Panc1 (cell line): ENCODE measurements at regions not wholly inside any gene's neighbourhood (a gene's known extent, or its start where the extent isn't known, plus 50 kb on each side); places are given as distances from the start of the nearest gene placed in this dataset.

Experiments used
- ATAC-seq: fragments of 200-7000 bp; cut with Tn5 transposase; 2 replicates; pipeline ENCODE4 v1.9.1; 2020; ENCODE audit warnings: mild to moderate bottlenecking, moderate library complexity
- BruUV-seq: library from RNA; stranded (reverse); fragments of 400-500 nt; replicated peaks from 2 replicates; lab custom pipeline; 2021; lab: Mats Ljungman, UMichigan
- CTCF ChIA-PET: fragments of 300-600 bp; sonication (Branson Sonifier 250); formaldehyde crosslinking; loops from one replicate; lab custom pipeline; 2022; ENCODE audit warnings: antibody characterized with exemption; lab: Charles Lee
- POLR2A ChIA-PET: fragments of 300-600 bp; sonication (Branson Sonifier 250); formaldehyde crosslinking; loops from one replicate; lab custom pipeline; 2022; ENCODE audit warnings: antibody characterized with exemption; lab: Charles Lee
- DNase-seq: peaks from one replicate; pipeline ENCODE4 v3.0.0-alpha.2; 2010; ENCODE audit warnings: low read depth, low spot score
- H3K27ac ChIP-seq: 2 replicates; pipeline ENCODE4 v1.5.1; 2011; ENCODE audit warnings: mild to moderate bottlenecking, low read length, inconsistent platforms
- H3K27me3 ChIP-seq: fragments of 200-500 bp; sonication (Bioruptor generic); 2 replicates; pipeline ENCODE4 v1.6.0; 2014; ENCODE audit warnings: low read length, inconsistent platforms; ENCODE audit not compliant: control insufficient read depth, insufficient read depth
- H3K36me3 ChIP-seq: fragments of 200-500 bp; sonication (Bioruptor generic); 2 replicates; pipeline ENCODE4 v1.5.1; 2014; ENCODE audit warnings: inconsistent platforms, mild to moderate bottlenecking, low read length, moderate library complexity; ENCODE audit not compliant: control insufficient read depth, insufficient read depth
- H3K4me1 ChIP-seq: 2 replicates; pipeline ENCODE4 v1.5.1; 2011; ENCODE audit warnings: inconsistent platforms, mild to moderate bottlenecking, low read length, moderate library complexity; ENCODE audit not compliant: control insufficient read depth, insufficient read depth
- H3K4me3 ChIP-seq, 2 experiments: 2 replicates each; pipeline ENCODE4 v1.5.1; 2011 to 2012; ENCODE audit warnings: low read depth in 2 of 2, low read length in 2 of 2, mild to moderate bottlenecking in 2 of 2, inconsistent platforms in 1 of 2, moderate library complexity in 1 of 2
- H3K9me3 ChIP-seq: fragments of 200-500 bp; sonication (Bioruptor generic); 2 replicates; pipeline ENCODE4 v1.5.1; 2014; ENCODE audit warnings: low read depth, mild to moderate bottlenecking, inconsistent platforms, low read length, moderate library complexity; ENCODE audit not compliant: control insufficient read depth, insufficient read depth
- CTCF ChIP-seq: fragments of 450-650 bp; IDR thresholded peaks from 2 replicates; pipeline ENCODE4 v1.5.1; 2017; ENCODE audit warnings: mild to moderate bottlenecking
- POLR2AphosphoS5 ChIP-seq: IDR thresholded peaks from 2 replicates; pipeline ENCODE4 v1.6.1; 2012; ENCODE audit warnings: mild to moderate bottlenecking, low read depth, low read length, moderate library complexity
- REST ChIP-seq, 2 experiments: IDR thresholded peaks; 2 replicates each; pipeline ENCODE4 v1.6.1; 2011 to 2012; ENCODE audit warnings: low read depth in 2 of 2, control low read depth in 1 of 2, low read length in 1 of 2, mild to moderate bottlenecking in 1 of 2, moderate library complexity in 1 of 2; ENCODE audit not compliant: insufficient read depth in 1 of 2
- SIN3A ChIP-seq: IDR thresholded peaks from 2 replicates; pipeline ENCODE4 v1.6.1; 2012; ENCODE audit warnings: low read depth, mild to moderate bottlenecking, low read length, moderate library complexity, borderline replicate concordance; ENCODE audit not compliant: insufficient read depth
- TCF7L2 ChIP-seq: IDR thresholded peaks from 2 replicates; pipeline ENCODE4 v1.6.1; 2011; ENCODE audit warnings: mild to moderate bottlenecking, low read depth, low read length, inconsistent platforms
- in situ Hi-C: cut with HindIII; loops from 2 replicates; pipeline ENCODE4 v1.10.0; 2016; ENCODE audit warnings: low sequenced_read_pairs, low pct_unique_long_range_greater_than_20kb
- intact Hi-C: fragments of 100-400 bp; cut with micrococcal nuclease; formaldehyde crosslinking; loops from one replicate; pipeline ENCODE4 v1.10.0; 2022; ENCODE audit not compliant: unreplicated experiment

GRCh38 chr2:187013058-187013457 is 164.1 kb upstream of the ZSWIM2 start:
- Histone ChIP-seq H3K27me3 (no peaks in the 10 kb centered on the region), H3K36me3 (no peaks in the 10 kb centered on the region), H3K27ac (no peak overlapping the region), H3K9me3 (no peaks in the 10 kb centered on the region), H3K4me3 (no peak overlapping the region), H3K4me1 (no peaks in the 10 kb centered on the region)
- BruUV-seq = no TSS peak
- POLR2A ChIA-PET = no interaction called here
- no peak for TF ChIP-seq POLR2AphosphoS5
- no peak for TF ChIP-seq REST (IDR thresholded peaks at IDR 0.05; ENCODE audit: insufficient read depth in 1 of 2, low read depth in 2 of 2, low read length in 1 of 2)
- TF ChIP-seq CTCF = no peak
- no peak for TF ChIP-seq TCF7L2
- no peak for TF ChIP-seq SIN3A
- in situ Hi-C loops = no loop called here
- DNase-seq = no peak
- ATAC-seq = no peak
- intact Hi-C loops = no loop called here
- CTCF ChIA-PET = no interaction called here

GRCh38 chr2:187011206-187011832 is 162.3 kb upstream of the ZSWIM2 start:
- ATAC-seq (no peak), DNase-seq (no peak)
- intact Hi-C loops (no loop called here), in situ Hi-C loops (no loop called here)
- TF ChIP-seq TCF7L2 (no peak), CTCF (no peak), SIN3A (no peak), POLR2AphosphoS5 (no peak), REST (IDR thresholded peaks at IDR 0.05; ENCODE audit: insufficient read depth in 1 of 2, low read depth in 2 of 2, low read length in 1 of 2) (no peak)
- no peaks in the 10 kb centered on the region for H3K9me3 ChIP-seq
- ChIA-PET POLR2A (no interaction called here), CTCF (no interaction called here)
- H3K4me3 ChIP-seq = no peak overlapping the region
- no peaks in the 10 kb centered on the region for H3K36me3 ChIP-seq
- no peaks in the 10 kb centered on the region for H3K4me1 ChIP-seq
- no peak overlapping the region for H3K27ac ChIP-seq
- no TSS peak for BruUV-seq
- H3K27me3 ChIP-seq = no peaks in the 10 kb centered on the region
